ENCODE measurements at regions not wholly inside any gene's neighbourhood (a gene's known extent, or its start where the extent isn't known, plus 50 kb on each side); places are given as distances from the start of the nearest gene placed in this dataset.
"Not testable (repeated sequence)": the region's sequence is repeated elsewhere in the genome, so short reads cannot be mapped to it uniquely, and the experiment has no call there.

- DNase-seq (ENCODE audit: low spot score): no peak
Measured at GRCh38 chr1:38787041-38787440, 72.5 kb downstream of the RRAGC start.

- no peak for DNase-seq (ENCODE audit: low spot score)
Measured at GRCh38 chr1:38786040-38786436, 73.5 kb downstream of the RRAGC start.

GRCh38 chr1:38785285-38786039 lies 74.1 kb downstream of the RRAGC start:
- DNase-seq (ENCODE audit: low spot score): no peak

GRCh38 chr1:38784452-38785284 lies 74.9 kb downstream of the RRAGC start:
- DNase-seq (ENCODE audit: low spot score): no peak

GRCh38 chr1:38783640-38784229 lies 75.8 kb downstream of the RRAGC start:
- DNase-seq (ENCODE audit: low spot score): no peak

- DNase-seq (ENCODE audit: low spot score): no peak
Measured at GRCh38 chr1:38781872-38782617, 77.5 kb downstream of the RRAGC start.

- DNase-seq (ENCODE audit: low spot score): no peak
Measured at GRCh38 chr1:38780133-38780532, 79.4 kb downstream of the RRAGC start.

GRCh38 chr1:38779491-38779890 lies 80.1 kb downstream of the RRAGC start:
- no peak for DNase-seq (ENCODE audit: low spot score)

GRCh38 chr1:38778521-38778920 lies 81.1 kb downstream of the RRAGC start:
- DNase-seq (ENCODE audit: low spot score): no peak

GRCh38 chr1:38778051-38778450 lies 81.5 kb downstream of the RRAGC start:
- no peak for DNase-seq (ENCODE audit: low spot score)

GRCh38 chr1:38777464-38777957 lies 82.1 kb downstream of the RRAGC start:
- DNase-seq (ENCODE audit: low spot score): no peak

GRCh38 chr1:38776466-38777065 lies 83.0 kb downstream of the RRAGC start:
- no peak for DNase-seq (ENCODE audit: low spot score)

GRCh38 chr1:38775175-38775845 lies 84.3 kb downstream of the RRAGC start:
- DNase-seq (ENCODE audit: low spot score): no peak

- DNase-seq (ENCODE audit: low spot score): no peak
Measured at GRCh38 chr1:38773483-38773882, 86.1 kb downstream of the RRAGC start.

GRCh38 chr1:38772953-38773352 lies 86.6 kb downstream of the RRAGC start:
- no peak for DNase-seq (ENCODE audit: low spot score)

GRCh38 chr1:38772026-38772425 lies 87.5 kb downstream of the RRAGC start:
- no peak for DNase-seq (ENCODE audit: low spot score)

GRCh38 chr1:38770516-38771173 lies 88.9 kb downstream of the RRAGC start:
- not testable (repeated sequence) for DNase-seq (ENCODE audit: low spot score)

GRCh38 chr1:38766125-38766524 lies 93.4 kb downstream of the RRAGC start:
- no peak for DNase-seq (ENCODE audit: low spot score)

GRCh38 chr1:38763121-38763520 lies 96.5 kb downstream of the RRAGC start:
- no peak for DNase-seq (ENCODE audit: low spot score)

GRCh38 chr1:38760562-38760961 lies 99.0 kb downstream of the RRAGC start:
- no peak for DNase-seq (ENCODE audit: low spot score)

- no peak for DNase-seq (ENCODE audit: low spot score)
Measured at GRCh38 chr1:38758820-38759219, 100.8 kb downstream of the RRAGC start.

All from CD4-positive, alpha-beta T cell treated with Interleukin-6 at 100 ng/mL for 8 hours (primary cell).